Hematopoietic multipotent progenitor cell treated with erythropoietin and hydrocortisone succinate and interleukin-3 and kit ligand, for 15 days (in vitro differentiated cells): ENCODE measurements at regions not wholly inside any gene's neighbourhood (a gene's known extent, or its start where the extent isn't known, plus 50 kb on each side); places are given as distances from the start of the nearest gene placed in this dataset.

Experiments
- DNase-seq: peaks from one replicate; pipeline ENCODE4 v3.0.0-alpha.2; 2015; ENCODE audit warnings: low spot score

- DNase-seq, result no peak
Observed at GRCh38 chr10:105982735-105983134, 1181.8 kb downstream of the SORCS1 start.

GRCh38 chr10:105981679-105982078 is 1182.8 kb downstream of the SORCS1 start:
- DNase-seq, result no peak

GRCh38 chr10:105974803-105975456 is 1189.6 kb downstream of the SORCS1 start:
- no peak for DNase-seq

- no peak for DNase-seq
Observed at GRCh38 chr10:105973902-105974301, 1190.6 kb downstream of the SORCS1 start.

GRCh38 chr10:105973360-105973759 is 1191.1 kb downstream of the SORCS1 start:
- DNase-seq, result no peak

GRCh38 chr10:105971460-105971859 is 1193.0 kb downstream of the SORCS1 start:
- DNase-seq, result no peak

- DNase-seq, result no peak
Observed at GRCh38 chr10:105969884-105970377, 1194.6 kb downstream of the SORCS1 start.

- no peak for DNase-seq
Observed at GRCh38 chr10:105968666-105969065, 1195.8 kb downstream of the SORCS1 start.

- no peak for DNase-seq
Observed at GRCh38 chr10:105967256-105967655, 1197.2 kb downstream of the SORCS1 start.

- no peak for DNase-seq
Observed at GRCh38 chr10:105965141-105965540, 1199.4 kb downstream of the SORCS1 start.

- DNase-seq, result no peak
Observed at GRCh38 chr10:105964009-105964408, 1200.5 kb downstream of the SORCS1 start.

- DNase-seq, result no peak
Observed at GRCh38 chr10:105963334-105963884, 1201.1 kb downstream of the SORCS1 start.

GRCh38 chr10:105956550-105956949 is 1208.0 kb downstream of the SORCS1 start:
- DNase-seq, result no peak

GRCh38 chr10:105953861-105954260 is 1210.6 kb downstream of the SORCS1 start:
- DNase-seq, result no peak

GRCh38 chr10:105953056-105953455 is 1211.5 kb downstream of the SORCS1 start:
- no peak for DNase-seq

GRCh38 chr10:105952153-105952552 is 1212.4 kb downstream of the SORCS1 start:
- no peak for DNase-seq

GRCh38 chr10:105950410-105950809 is 1214.1 kb downstream of the SORCS1 start:
- peak; percentile 3 for DNase-seq

GRCh38 chr10:105949721-105950120 is 1214.8 kb downstream of the SORCS1 start:
- no peak for DNase-seq

GRCh38 chr10:105925045-105925785 is 1239.3 kb downstream of the SORCS1 start:
- no peak for DNase-seq

GRCh38 chr10:105921348-105921747 is 1243.2 kb downstream of the SORCS1 start:
- no peak for DNase-seq

GRCh38 chr10:105914432-105914831 is 1250.1 kb downstream of the SORCS1 start:
- no peak for DNase-seq

GRCh38 chr10:105908701-105909100 is 1255.8 kb downstream of the SORCS1 start:
- no peak for DNase-seq

- no peak for DNase-seq
Observed at GRCh38 chr10:105885495-105885894, 1244.4 kb downstream of the SORCS3 start.
